Activated T-helper 2 cell treated with anti-CD3 and anti-CD28 coated beads, Interferon-gamma antibody, Interleukin-2, Interleukin-4, amounts not matched to agents 10 μg/mL and 5 μg/mL and 100 μg/mL, durations not matched to agents 14 hours and 24 hours and 36 hours (primary cell): ENCODE measurements at regions not wholly inside any gene's neighbourhood (a gene's known extent, or its start where the extent isn't known, plus 50 kb on each side); places are given as distances from the start of the nearest gene placed in this dataset.
"Not testable (repeated sequence)": the region's sequence is repeated elsewhere in the genome, so short reads cannot be mapped to it uniquely, and the experiment has no call there.

Experiments
- DNase-seq: peaks from one replicate; pipeline ENCODE4 v3.0.0; 2021; ENCODE audit warnings: low spot score
- H3K27ac Mint-ChIP-seq: one replicate; pipeline ENCODE4 v1.8.0; 2021; ENCODE audit warnings: mixed read lengths
- H3K27me3 Mint-ChIP-seq: one replicate; pipeline ENCODE4 v1.8.0; 2021; ENCODE audit warnings: low read depth, mixed read lengths
- H3K36me3 Mint-ChIP-seq: one replicate; pipeline ENCODE4 v1.8.0; 2021; ENCODE audit warnings: low read depth, mixed read lengths
- H3K4me1 Mint-ChIP-seq: one replicate; pipeline ENCODE4 v1.8.0; 2021; ENCODE audit warnings: low read depth, mixed read lengths
- H3K4me3 Mint-ChIP-seq: one replicate; pipeline ENCODE4 v1.8.0; 2021; ENCODE audit warnings: low read depth, mild to moderate bottlenecking, moderate library complexity, mixed read lengths
- H3K9me3 Mint-ChIP-seq: one replicate; pipeline ENCODE4 v1.8.0; 2021; ENCODE audit warnings: mixed read lengths
- intact Hi-C: fragments of 100-400 bp; cut with micrococcal nuclease; formaldehyde crosslinking; loops from one replicate; pipeline ENCODE4 v1.15.1; 2023

GRCh38 chr2:228469721-228470120 is 288.2 kb upstream of the SPHKAP start:
- Mint-ChIP-seq H3K9me3 (peaks cover 21% of the 10 kb centered on the region), H3K36me3 (no peaks in the 10 kb centered on the region), H3K4me3 (no peak overlapping the region), H3K4me1 (no peaks in the 10 kb centered on the region), H3K27ac (no peak overlapping the region), H3K27me3 (no peaks in the 10 kb centered on the region)
- no peak for DNase-seq
- intact Hi-C loops = no loop called here

- Mint-ChIP-seq H3K36me3 (no peaks in the 10 kb centered on the region), H3K27ac (no peak overlapping the region), H3K27me3 (no peaks in the 10 kb centered on the region), H3K4me3 (no peak overlapping the region), H3K4me1 (no peaks in the 10 kb centered on the region), H3K9me3 (peaks cover 28% of the 10 kb centered on the region)
- intact Hi-C loops = no loop called here
- no peak for DNase-seq
Observed at GRCh38 chr2:228466851-228467250, 285.4 kb upstream of the SPHKAP start.

- Mint-ChIP-seq H3K4me1 (no peaks in the 10 kb centered on the region), H3K27me3 (no peaks in the 10 kb centered on the region), H3K9me3 (peaks cover 18% of the 10 kb centered on the region), H3K4me3 (no peak overlapping the region), H3K27ac (no peak overlapping the region), H3K36me3 (no peaks in the 10 kb centered on the region)
- no peak for DNase-seq
- intact Hi-C loops = no loop called here
Observed at GRCh38 chr2:228465408-228465807, 283.9 kb upstream of the SPHKAP start.

- intact Hi-C loops = no loop called here
Observed at GRCh38 chr2:228458364-228458763, 276.9 kb upstream of the SPHKAP start.

GRCh38 chr2:228447266-228447915 is 265.9 kb upstream of the SPHKAP start:
- Mint-ChIP-seq H3K27ac (no peak overlapping the region), H3K36me3 (no peaks in the 10 kb centered on the region), H3K4me1 (no peaks in the 10 kb centered on the region), H3K9me3 (peaks cover 5% of the 10 kb centered on the region), H3K27me3 (no peaks in the 10 kb centered on the region), H3K4me3 (no peak overlapping the region)
- intact Hi-C loops = no loop called here
- no peak for DNase-seq

More at GRCh38 chr2:228458364-228458763, 276.9 kb upstream of the SPHKAP start:
- no peak overlapping the region for H3K4me3 Mint-ChIP-seq
- H3K4me1 Mint-ChIP-seq = no peaks in the 10 kb centered on the region
- no peaks in the 10 kb centered on the region for H3K36me3 Mint-ChIP-seq
- H3K9me3 Mint-ChIP-seq = peaks cover 59% of the 10 kb centered on the region
- no peak overlapping the region for H3K27ac Mint-ChIP-seq
- H3K27me3 Mint-ChIP-seq = no peaks in the 10 kb centered on the region
- no peak for DNase-seq

DNA sequence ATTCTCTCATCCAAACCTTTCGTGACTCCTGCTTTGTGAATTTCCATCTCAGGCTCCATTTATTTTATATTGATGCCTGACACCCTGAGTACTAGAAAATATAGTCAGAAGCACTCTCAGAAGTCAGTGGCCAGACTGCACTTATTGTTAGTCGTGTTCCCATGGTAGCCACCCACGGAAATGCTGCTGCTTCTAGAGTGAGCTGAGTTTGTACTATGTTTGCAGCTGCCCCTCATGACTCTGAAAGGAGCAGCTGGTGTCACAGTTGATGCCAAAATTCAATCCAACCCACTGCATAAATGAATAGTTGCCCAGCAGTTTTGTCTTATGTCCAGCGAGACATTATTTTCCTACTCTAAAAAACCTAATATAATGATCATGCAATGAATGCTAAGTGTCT is 265.2 kb upstream of the SPHKAP start:
- Mint-ChIP-seq H3K4me3 (no peak overlapping the region), H3K9me3 (peaks cover 5% of the 10 kb centered on the region), H3K4me1 (no peaks in the 10 kb centered on the region), H3K27ac (no peak overlapping the region), H3K36me3 (no peaks in the 10 kb centered on the region), H3K27me3 (no peaks in the 10 kb centered on the region)
- no peak for DNase-seq
- intact Hi-C loops = no loop called here

DNA sequence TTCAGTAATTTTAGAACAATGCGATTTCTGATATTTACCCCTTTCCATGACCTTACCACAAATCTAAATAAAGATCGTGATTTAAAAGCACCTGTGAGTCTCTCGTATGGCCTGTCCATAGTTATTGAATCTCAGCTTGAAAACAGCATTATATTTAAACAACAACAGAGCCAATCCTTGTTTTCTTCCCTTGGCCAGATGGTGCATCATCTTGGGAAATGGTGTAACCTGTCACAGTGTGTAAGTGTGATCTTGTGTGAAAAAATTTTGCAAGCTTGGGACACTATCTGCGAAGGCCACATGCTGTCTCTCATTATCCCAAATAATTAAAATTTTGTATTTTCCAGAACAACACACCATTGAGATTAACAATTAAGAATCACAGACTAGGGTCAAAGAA is 262.7 kb upstream of the SPHKAP start:
- Mint-ChIP-seq H3K36me3 (no peaks in the 10 kb centered on the region), H3K4me3 (no peak overlapping the region), H3K27me3 (no peaks in the 10 kb centered on the region), H3K27ac (no peak overlapping the region), H3K4me1 (no peaks in the 10 kb centered on the region), H3K9me3 (no peaks in the 10 kb centered on the region)
- no peak for DNase-seq
- intact Hi-C loops = no loop called here

GRCh38 chr2:228433721-228434120 is 252.2 kb upstream of the SPHKAP start:
- intact Hi-C loops = no loop called here
- H3K36me3 Mint-ChIP-seq = no peaks in the 10 kb centered on the region
- H3K27ac Mint-ChIP-seq = no peak overlapping the region
- no peaks in the 10 kb centered on the region for H3K4me1 Mint-ChIP-seq
- peaks cover 20% of the 10 kb centered on the region for H3K9me3 Mint-ChIP-seq
- no peaks in the 10 kb centered on the region for H3K27me3 Mint-ChIP-seq
- no peak for DNase-seq
- no peak overlapping the region for H3K4me3 Mint-ChIP-seq

DNA sequence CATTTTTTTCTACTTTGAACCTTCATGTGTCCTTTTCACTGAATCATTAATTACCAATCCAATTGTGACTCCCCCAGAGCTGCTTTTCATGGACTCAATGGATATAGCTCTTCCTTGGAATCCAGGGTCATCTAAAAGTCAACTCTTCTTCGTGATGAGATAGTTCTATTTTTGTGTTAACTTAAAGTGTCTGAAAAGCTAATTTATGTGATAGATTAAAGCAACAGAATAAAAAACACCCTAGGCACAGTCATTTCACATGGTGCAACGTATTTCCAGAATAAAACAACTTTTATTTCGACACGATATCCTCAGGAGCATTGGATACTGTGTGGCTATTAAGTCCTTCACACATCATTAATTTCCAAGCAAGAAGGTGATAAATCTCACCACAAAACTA is 250.6 kb upstream of the SPHKAP start:
- intact Hi-C loops = no loop called here
- H3K4me1 Mint-ChIP-seq = no peaks in the 10 kb centered on the region
- H3K27me3 Mint-ChIP-seq = no peaks in the 10 kb centered on the region
- no peak for DNase-seq
- H3K36me3 Mint-ChIP-seq = no peaks in the 10 kb centered on the region
- no peak overlapping the region for H3K27ac Mint-ChIP-seq
- H3K4me3 Mint-ChIP-seq = no peak overlapping the region
- peaks cover 34% of the 10 kb centered on the region for H3K9me3 Mint-ChIP-seq

- Mint-ChIP-seq H3K4me1 (no peaks in the 10 kb centered on the region), H3K27ac (no peak overlapping the region), H3K4me3 (no peak overlapping the region), H3K9me3 (peaks cover 34% of the 10 kb centered on the region), H3K36me3 (no peaks in the 10 kb centered on the region), H3K27me3 (no peaks in the 10 kb centered on the region)
- DNase-seq = no peak
- intact Hi-C loops = no loop called here
Observed at GRCh38 chr2:228430986-228431385, 249.5 kb upstream of the SPHKAP start.

DNA sequence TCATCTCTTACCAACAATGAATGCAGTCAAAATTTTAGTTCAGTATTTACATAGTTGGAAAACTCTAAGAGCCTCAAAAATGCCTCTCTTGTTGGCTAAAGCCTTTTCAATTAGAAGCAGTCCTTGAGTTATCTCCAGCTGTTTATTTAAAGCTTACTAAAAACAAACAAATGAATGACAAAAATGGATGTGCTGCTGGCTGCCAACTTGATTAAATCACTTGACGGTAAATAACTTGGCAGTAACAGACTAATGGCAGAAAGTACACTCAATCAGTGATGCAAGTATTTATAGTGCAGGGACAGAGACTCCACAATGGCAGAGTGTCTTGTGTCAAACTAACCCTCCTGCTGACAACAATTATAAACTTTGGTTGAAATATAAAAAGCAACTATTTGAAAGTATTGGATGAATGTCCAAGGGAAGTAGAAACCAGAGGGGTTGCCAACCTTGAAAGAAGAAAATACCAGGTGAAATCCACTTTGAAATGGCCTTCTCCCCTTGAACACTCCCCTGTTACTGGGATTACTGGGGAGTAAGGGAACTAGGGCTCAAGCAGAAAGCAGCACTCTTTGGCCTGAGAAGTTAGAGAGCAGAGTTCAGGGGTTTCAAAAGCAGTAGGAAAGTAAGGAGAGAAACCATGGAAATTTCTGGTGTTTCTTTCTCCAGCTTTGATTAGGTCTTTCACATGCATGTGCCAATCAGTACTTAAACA is 245.2 kb upstream of the SPHKAP start:
- no peak for DNase-seq
- no peak overlapping the region for H3K4me3 Mint-ChIP-seq
- H3K27me3 Mint-ChIP-seq = no peaks in the 10 kb centered on the region
- H3K9me3 Mint-ChIP-seq = peaks cover 23% of the 10 kb centered on the region
- no peaks in the 10 kb centered on the region for H3K4me1 Mint-ChIP-seq
- intact Hi-C loops = no loop called here
- H3K36me3 Mint-ChIP-seq = no peaks in the 10 kb centered on the region
- no peak overlapping the region for H3K27ac Mint-ChIP-seq

DNA sequence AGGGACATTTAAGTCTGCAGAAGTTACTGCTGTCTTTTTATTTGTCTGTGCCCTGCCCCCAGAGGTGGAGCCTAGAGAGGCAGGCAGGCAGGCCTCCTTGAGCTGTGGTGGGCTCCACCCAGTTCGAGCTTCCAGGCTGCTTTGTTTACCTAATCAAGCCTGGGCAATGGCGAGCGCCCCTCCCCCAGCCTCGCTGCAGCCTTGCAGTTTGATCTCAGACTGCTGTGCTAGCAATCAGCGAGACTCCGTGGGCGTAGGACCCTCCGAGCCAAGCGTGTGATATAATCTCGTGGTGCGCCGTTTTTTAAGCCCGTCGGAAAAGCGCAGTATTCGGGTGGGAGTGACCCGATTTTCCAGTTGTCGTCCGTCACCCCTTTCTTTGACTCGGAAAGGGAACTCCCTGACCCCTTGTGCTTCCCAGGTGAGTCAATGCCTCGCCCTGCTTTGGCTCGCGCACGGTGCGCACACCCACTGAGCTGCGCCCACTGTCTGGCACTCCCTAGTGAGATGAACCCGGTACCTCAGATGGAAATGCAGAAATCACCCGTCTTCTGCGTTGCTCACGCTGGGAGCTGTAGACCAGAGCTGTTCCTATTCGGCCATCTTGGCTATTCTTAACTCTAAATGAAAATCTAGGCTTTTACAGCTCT is 244.0 kb upstream of the SPHKAP start:
- H3K27me3 Mint-ChIP-seq, H3K4me3 Mint-ChIP-seq, H3K27ac Mint-ChIP-seq, intact Hi-C loops, DNase-seq, H3K4me1 Mint-ChIP-seq, H3K36me3 Mint-ChIP-seq: not testable (repeated sequence)
- H3K9me3 Mint-ChIP-seq = peaks cover 18% of the 10 kb centered on the region

DNA sequence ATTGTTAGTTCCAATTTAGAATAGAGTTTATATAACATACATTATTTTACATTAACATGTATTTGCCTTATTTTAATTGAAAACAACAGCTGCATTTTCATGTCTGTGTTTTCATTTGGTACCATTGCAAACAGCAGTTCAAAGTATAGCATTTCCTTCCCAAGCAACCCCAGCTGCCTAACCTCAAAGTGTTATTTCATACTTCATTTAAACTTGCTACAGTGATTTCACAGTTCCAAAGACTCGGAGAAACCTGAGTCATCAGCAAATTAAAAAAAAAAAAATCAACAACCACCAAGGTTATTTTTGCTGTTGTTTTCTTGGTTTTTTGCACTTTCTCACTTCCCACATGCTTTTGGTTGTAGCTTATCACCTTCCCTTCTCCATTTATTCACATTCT is 236.5 kb upstream of the SPHKAP start:
- H3K4me1 Mint-ChIP-seq = no peaks in the 10 kb centered on the region
- H3K27me3 Mint-ChIP-seq = no peaks in the 10 kb centered on the region

More for the DNA sequence above, 236.5 kb upstream of the SPHKAP start:
- Mint-ChIP-seq H3K27ac (no peak overlapping the region), H3K36me3 (no peaks in the 10 kb centered on the region), H3K4me3 (no peak overlapping the region), H3K9me3 (peaks cover 5% of the 10 kb centered on the region)
- DNase-seq = no peak
- intact Hi-C loops = no loop called here
